ENCODE measurements at regions not wholly inside any gene's neighbourhood (a gene's known extent, or its start where the extent isn't known, plus 50 kb on each side); places are given as distances from the start of the nearest gene placed in this dataset.
"Not testable (repeated sequence)": the region's sequence is repeated elsewhere in the genome, so short reads cannot be mapped to it uniquely, and the experiment has no call there.

DNA sequence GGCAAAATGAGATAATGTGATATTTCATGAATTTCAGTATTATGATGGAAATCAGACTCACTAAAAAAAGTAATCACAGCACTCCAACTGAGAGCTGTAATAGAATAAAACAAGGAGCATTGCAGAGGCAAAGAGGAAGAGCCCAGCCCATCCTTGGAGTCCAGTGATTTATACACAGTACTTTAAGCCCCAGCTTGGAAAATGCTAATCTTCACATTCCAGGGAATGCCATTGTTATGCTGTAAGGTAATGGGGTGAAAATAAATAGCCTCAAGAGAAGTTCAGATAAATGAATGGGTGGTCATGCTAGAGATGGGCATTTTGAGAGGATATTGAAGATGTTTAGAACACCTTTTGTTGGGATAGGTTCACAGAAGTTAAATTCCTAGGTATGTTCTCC is 190.3 kb upstream of the TAPT1 start:
- Mint-ChIP-seq H3K27me3 (ENCODE audit: low read depth in 2 of 2) (peaks cover 4 to 5% of the 10 kb centered on the region in 2 donors), H3K27ac (no peak overlapping the region), H3K4me3 (no peak overlapping the region), H3K4me1 (no peaks in the 10 kb centered on the region), H3K9me3 (peaks cover 0 to 5% of the 10 kb centered on the region in 2 donors), H3K36me3 (no peaks in the 10 kb centered on the region)
- intact Hi-C loops (cut with micrococcal nuclease): no loop called here
- TF ChIP-seq, protein P1, sequence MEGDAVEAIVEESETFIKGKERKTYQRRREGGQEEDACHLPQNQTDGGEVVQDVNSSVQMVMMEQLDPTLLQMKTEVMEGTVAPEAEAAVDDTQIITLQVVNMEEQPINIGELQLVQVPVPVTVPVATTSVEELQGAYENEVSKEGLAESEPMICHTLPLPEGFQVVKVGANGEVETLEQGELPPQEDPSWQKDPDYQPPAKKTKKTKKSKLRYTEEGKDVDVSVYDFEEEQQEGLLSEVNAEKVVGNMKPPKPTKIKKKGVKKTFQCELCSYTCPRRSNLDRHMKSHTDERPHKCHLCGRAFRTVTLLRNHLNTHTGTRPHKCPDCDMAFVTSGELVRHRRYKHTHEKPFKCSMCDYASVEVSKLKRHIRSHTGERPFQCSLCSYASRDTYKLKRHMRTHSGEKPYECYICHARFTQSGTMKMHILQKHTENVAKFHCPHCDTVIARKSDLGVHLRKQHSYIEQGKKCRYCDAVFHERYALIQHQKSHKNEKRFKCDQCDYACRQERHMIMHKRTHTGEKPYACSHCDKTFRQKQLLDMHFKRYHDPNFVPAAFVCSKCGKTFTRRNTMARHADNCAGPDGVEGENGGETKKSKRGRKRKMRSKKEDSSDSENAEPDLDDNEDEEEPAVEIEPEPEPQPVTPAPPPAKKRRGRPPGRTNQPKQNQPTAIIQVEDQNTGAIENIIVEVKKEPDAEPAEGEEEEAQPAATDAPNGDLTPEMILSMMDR (IDR thresholded peaks at IDR 0.05): no peak
- no peaks in the 10 kb centered on the region for H3K27me3 ChIP-seq (ENCODE audit: control insufficient read depth, insufficient read depth, low read length)
- no peaks in the 10 kb centered on the region for H3K36me3 ChIP-seq (ENCODE audit: control insufficient read depth, insufficient read depth, low read length)
- H3K9me3 ChIP-seq (ENCODE audit: control insufficient read depth, insufficient read depth, low read length): no peaks in the 10 kb centered on the region
- H3K27ac ChIP-seq (ENCODE audit: low read length): no peak overlapping the region
- no peak for ATAC-seq
- DNase-seq: no peak
- no peaks in the 10 kb centered on the region for H3K4me1 ChIP-seq (ENCODE audit: control insufficient read depth, insufficient read depth, low read length)
- no peak overlapping the region for H3K4me3 ChIP-seq (ENCODE audit: low read length)

DNA sequence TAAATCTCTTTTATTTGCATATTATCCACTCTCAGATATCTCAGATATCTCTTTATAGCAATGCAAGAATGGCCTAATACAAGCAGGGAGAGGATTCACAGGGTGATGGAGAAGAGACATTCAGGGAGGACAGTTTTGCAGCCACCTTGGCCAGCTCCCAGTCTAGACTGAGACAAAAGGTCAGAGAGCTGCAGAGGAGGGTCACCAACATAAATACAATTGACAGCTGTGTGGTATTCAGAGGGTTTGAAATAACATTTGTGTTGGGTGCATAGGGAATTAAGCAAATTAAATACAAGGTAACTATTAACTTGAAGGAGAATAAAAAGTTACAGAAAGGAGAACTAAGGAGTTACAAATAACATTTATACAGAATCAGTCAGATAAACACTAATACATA is 189.5 kb upstream of the TAPT1 start:
- ATAC-seq: no peak
- Histone ChIP-seq H3K4me3 (ENCODE audit: low read length) (no peak overlapping the region), H3K27ac (ENCODE audit: low read length) (no peak overlapping the region), H3K4me1 (ENCODE audit: control insufficient read depth, insufficient read depth, low read length) (no peaks in the 10 kb centered on the region), H3K9me3 (ENCODE audit: control insufficient read depth, insufficient read depth, low read length) (no peaks in the 10 kb centered on the region), H3K36me3 (ENCODE audit: control insufficient read depth, insufficient read depth, low read length) (no peaks in the 10 kb centered on the region), H3K27me3 (ENCODE audit: control insufficient read depth, insufficient read depth, low read length) (no peaks in the 10 kb centered on the region)
- Mint-ChIP-seq H3K27ac (no peak overlapping the region), H3K36me3 (no peaks in the 10 kb centered on the region), H3K4me1 (no peaks in the 10 kb centered on the region), H3K4me3 (no peak overlapping the region), H3K27me3 (ENCODE audit: low read depth in 2 of 2) (peaks cover 4 to 5% of the 10 kb centered on the region in 2 donors), H3K9me3 (peaks cover 0 to 5% of the 10 kb centered on the region in 2 donors)
- TF ChIP-seq, protein P1 (IDR thresholded peaks at IDR 0.05): no peak
- no peak for DNase-seq
- intact Hi-C loops (cut with micrococcal nuclease): no loop called here

DNA sequence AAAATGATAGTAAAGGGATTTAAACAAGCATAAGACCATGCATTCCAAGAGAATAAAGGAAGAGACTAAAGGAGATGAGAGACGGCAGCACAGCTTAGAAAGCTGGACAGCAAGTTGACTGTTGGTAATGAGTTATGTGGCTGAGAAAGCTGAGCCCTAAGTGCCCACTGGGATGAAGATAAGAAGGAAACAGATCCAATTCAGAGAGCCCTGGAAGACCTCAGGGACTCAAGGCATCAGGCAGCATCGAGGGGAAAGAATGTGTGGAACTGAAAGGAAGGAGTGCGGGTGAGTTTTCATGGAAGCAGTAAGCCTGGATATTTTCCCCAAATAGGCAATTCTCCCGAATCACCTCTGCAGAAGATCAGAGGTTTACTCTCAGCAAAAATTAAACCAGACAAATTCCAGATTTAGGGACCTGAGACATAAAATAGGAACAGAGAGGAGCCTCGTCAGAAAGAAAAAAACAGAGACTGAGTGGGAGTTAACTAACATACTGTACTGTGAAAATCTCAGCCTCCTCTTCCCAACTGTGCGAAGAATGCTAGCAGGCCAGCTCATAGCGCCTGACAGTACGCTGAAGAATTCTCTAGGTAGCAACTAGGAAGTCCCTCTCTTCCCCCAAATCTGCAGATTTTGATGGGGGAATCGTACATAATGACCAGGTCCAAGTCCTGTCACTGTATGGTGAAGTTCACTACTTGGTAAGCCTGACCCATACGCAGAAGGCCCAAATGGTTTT is 187.7 kb upstream of the TAPT1 start:
- H3K27me3 ChIP-seq (ENCODE audit: control insufficient read depth, insufficient read depth, low read length): no peaks in the 10 kb centered on the region
- intact Hi-C loops (cut with micrococcal nuclease): no loop called here
- 89% methylated on average over 10 of the region's 10 CpGs for WGBS (ENCODE audit: insufficient coverage)
- TF ChIP-seq, protein P1 (IDR thresholded peaks at IDR 0.05): no peak
- no peaks in the 10 kb centered on the region for H3K9me3 ChIP-seq (ENCODE audit: control insufficient read depth, insufficient read depth, low read length)
- no peak overlapping the region for H3K4me3 ChIP-seq (ENCODE audit: low read length)
- Mint-ChIP-seq H3K36me3 (no peaks in the 10 kb centered on the region), H3K27ac (no peak overlapping the region), H3K4me1 (no peaks in the 10 kb centered on the region), H3K4me3 (no peak overlapping the region), H3K27me3 (ENCODE audit: low read depth in 2 of 2) (peaks cover 4 to 8% of the 10 kb centered on the region in 2 donors), H3K9me3 (no peaks in the 10 kb centered on the region)
- H3K36me3 ChIP-seq (ENCODE audit: control insufficient read depth, insufficient read depth, low read length): no peaks in the 10 kb centered on the region
- H3K27ac ChIP-seq (ENCODE audit: low read length): no peak overlapping the region
- no peak for ATAC-seq
- DNase-seq: no peak
- H3K4me1 ChIP-seq (ENCODE audit: control insufficient read depth, insufficient read depth, low read length): no peaks in the 10 kb centered on the region

DNA sequence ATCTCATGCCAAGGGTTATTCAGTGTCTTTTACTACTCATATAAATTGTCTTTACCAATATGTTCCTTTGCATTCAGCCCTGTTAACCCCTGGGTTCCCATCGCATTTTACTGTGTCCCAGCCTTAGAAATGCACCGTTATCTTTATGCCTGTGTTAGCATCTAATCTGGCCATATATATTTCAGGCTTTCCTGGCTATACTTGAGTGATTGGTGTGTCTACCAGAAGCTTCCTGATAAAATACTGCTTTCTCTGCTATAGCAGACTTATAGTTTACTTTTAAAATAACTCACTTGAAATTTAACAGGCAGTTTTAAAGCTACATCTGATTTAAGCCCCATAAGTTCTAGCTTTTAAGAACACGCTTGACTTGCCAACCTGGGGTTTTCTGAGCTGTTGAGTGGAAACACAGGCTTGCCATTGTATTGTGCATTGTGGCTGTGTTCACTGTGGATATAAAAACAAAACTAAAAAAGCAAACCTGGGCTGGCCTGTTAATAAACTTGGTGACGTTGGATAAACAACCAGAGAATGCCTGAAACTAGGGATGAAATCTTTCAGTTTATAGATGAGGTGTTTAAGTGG is 185.3 kb upstream of the TAPT1 start:
- Mint-ChIP-seq H3K4me3 (no peak overlapping the region), H3K27ac (no peak overlapping the region), H3K4me1 (no peaks in the 10 kb centered on the region), H3K27me3 (ENCODE audit: low read depth in 2 of 2) (peaks cover 4 to 8% of the 10 kb centered on the region in 2 donors), H3K36me3 (no peaks in the 10 kb centered on the region), H3K9me3 (no peaks in the 10 kb centered on the region)
- WGBS (ENCODE audit: insufficient coverage): 94% methylated on average over 4 of the region's 4 CpGs
- DNase-seq: no peak
- TF ChIP-seq, protein P1 (IDR thresholded peaks at IDR 0.05): no peak
- Histone ChIP-seq H3K27me3 (ENCODE audit: control insufficient read depth, insufficient read depth, low read length) (no peaks in the 10 kb centered on the region), H3K36me3 (ENCODE audit: control insufficient read depth, insufficient read depth, low read length) (no peaks in the 10 kb centered on the region), H3K27ac (ENCODE audit: low read length) (no peak overlapping the region), H3K4me3 (ENCODE audit: low read length) (no peak overlapping the region), H3K9me3 (ENCODE audit: control insufficient read depth, insufficient read depth, low read length) (no peaks in the 10 kb centered on the region), H3K4me1 (ENCODE audit: control insufficient read depth, insufficient read depth, low read length) (no peaks in the 10 kb centered on the region)
- no peak for ATAC-seq
- intact Hi-C loops (cut with micrococcal nuclease): no loop called here

DNA sequence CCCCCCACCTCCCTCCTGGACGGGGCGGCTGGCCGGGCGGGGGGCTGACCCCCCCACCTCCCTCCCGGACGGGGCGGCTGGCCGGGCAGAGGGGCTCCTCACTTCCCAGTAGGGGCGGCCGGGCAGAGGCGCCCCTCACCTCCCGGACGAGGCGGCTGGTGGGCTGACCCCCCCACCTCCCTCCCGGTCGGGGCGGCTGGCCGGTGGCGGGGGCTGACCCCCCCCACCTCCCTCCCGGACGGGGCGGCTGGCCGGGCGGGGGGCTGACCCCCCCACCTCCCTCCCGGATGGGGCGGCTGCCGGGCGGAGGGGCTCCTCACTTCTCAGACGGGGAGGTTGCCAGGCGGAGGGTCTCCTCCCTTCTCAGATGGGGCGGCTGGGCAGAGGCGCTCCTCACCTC is 166.9 kb upstream of the TAPT1 start:
- intact Hi-C loops (cut with micrococcal nuclease); H3K36me3 Mint-ChIP-seq; H3K27me3 ChIP-seq (ENCODE audit: control insufficient read depth, insufficient read depth, low read length); H3K27ac Mint-ChIP-seq; H3K9me3 ChIP-seq (ENCODE audit: control insufficient read depth, insufficient read depth, low read length); H3K27me3 Mint-ChIP-seq (ENCODE audit: low read depth in 2 of 2); H3K36me3 ChIP-seq (ENCODE audit: control insufficient read depth, insufficient read depth, low read length); H3K4me1 Mint-ChIP-seq; H3K4me3 ChIP-seq (ENCODE audit: low read length); H3K4me3 Mint-ChIP-seq; ATAC-seq; H3K9me3 Mint-ChIP-seq; DNase-seq; H3K4me1 ChIP-seq (ENCODE audit: control insufficient read depth, insufficient read depth, low read length); H3K27ac ChIP-seq (ENCODE audit: low read length): not testable (repeated sequence)
- 94% methylated on average over 12 of the region's 32 CpGs for WGBS (ENCODE audit: insufficient coverage)
